ENCODE measurements at regions not wholly inside any gene's neighbourhood (a gene's known extent, or its start where the extent isn't known, plus 50 kb on each side); places are given as distances from the start of the nearest gene placed in this dataset.

GRCh38 chr5:8332666-8333445 is 463.9 kb downstream of the MTRR start:
- no peak for DNase-seq

DNA sequence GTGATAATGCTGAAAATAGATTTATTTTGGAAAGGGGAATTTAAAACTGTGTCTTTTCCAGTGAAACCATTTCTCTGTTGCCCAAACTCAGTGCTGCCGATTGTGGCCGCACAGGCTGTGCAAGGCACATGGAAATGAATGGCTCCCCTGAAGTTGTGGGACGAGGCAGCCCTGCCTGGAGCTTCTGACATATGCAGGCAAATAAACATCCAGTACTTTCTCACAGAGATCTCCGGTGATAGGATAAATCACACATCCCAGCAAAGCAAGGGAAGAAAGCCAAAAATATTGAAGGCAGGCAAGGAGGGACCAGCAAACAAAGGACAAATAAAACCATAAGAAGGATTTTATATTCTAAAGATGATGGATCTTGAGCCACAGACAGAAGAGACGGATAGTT is 464.5 kb downstream of the MTRR start:
- DNase-seq = no peak

- no peak for DNase-seq
Observed at GRCh38 chr5:8333977-8334376, 465.0 kb downstream of the MTRR start.

- DNase-seq = no peak
Observed at GRCh38 chr5:8340261-8340660, 471.3 kb downstream of the MTRR start.

GRCh38 chr5:8340739-8341344 is 471.9 kb downstream of the MTRR start:
- DNase-seq = no peak

GRCh38 chr5:8341406-8341805 is 472.5 kb downstream of the MTRR start:
- DNase-seq = no peak

GRCh38 chr5:8347984-8348383 is 479.0 kb downstream of the MTRR start:
- DNase-seq = no peak

GRCh38 chr5:8349855-8350254 is 480.9 kb downstream of the MTRR start:
- no peak for DNase-seq

- DNase-seq = no peak
Observed at GRCh38 chr5:8350644-8351339, 481.8 kb downstream of the MTRR start.

- no peak for DNase-seq
Observed at GRCh38 chr5:8355981-8356380, 487.0 kb downstream of the MTRR start.

DNA sequence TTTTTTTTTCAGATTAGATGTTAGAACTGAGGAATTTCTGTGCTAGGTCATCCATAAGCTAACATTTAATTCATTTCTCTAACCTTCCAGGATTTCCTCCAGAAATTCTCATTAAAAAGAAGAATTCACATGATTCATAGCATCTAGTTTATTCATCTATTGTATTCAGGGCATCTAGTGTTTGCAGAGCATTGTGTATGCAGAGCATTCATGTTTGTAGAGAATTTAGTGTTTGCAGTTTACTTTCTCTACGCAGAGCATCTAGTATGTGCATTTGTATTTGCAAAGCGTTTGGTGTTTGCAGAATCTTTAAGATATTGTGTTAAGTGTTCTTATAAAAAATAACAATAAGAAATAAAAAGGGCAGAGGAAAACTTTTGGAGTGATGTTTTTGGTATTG is 491.1 kb downstream of the MTRR start:
- DNase-seq = no peak

DNA sequence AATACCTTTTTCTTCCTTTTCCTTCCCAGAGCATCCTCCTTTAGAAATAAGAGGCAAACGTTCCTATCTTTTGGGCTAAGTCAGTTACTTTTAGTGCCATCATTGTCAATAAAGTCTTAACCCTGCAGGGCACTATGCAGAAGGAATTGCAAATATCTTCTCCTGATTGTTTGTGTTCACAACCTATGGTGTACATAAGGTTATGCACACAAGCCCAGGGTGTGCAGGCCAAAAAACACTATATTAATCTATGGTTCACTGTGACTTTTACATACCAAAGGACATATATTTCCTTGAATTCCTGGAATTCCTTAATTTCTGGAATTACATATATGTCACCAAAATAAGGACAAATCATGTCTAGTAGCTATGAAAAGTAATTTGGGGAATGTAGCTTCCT is 493.5 kb downstream of the MTRR start:
- DNase-seq = no peak

DNA sequence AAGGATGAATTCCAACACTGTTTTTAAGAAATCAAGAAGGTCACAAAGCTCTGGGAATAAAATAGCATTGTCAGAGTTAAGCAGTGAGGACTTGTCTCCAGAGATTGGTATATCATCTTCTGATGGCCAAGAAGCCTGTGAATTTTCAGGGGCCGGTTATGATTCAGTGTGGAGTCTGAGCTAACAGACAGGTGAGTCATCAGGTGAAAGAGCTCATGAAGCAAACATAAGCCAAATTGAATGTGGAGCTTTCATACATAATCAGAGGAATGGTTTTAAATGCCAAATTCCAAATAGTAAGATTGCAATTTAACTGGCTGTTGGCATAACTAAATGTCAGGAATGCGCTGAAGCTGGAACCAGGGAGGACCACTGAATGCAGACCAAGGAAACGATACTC is 494.2 kb downstream of the MTRR start:
- DNase-seq = no peak

DNA sequence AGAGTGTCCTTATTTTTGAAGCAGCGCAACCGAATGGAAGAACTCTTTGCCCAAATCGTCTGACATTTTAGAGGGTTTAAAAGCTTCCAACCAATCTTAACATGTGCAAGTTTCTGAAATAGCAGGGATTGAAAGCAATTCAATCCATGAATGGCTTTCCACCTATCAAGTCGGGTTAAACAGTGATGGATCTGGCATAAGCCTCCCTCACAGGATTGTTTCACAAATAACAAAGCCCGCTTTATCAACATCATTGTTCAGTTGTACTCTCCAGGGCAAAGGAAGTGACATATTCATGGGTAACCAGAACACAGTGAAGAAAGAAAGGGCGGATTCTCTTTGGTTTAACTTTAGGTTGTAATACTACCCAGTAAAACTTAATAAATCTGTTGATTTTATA is 497.3 kb downstream of the MTRR start:
- no peak for DNase-seq

DNA sequence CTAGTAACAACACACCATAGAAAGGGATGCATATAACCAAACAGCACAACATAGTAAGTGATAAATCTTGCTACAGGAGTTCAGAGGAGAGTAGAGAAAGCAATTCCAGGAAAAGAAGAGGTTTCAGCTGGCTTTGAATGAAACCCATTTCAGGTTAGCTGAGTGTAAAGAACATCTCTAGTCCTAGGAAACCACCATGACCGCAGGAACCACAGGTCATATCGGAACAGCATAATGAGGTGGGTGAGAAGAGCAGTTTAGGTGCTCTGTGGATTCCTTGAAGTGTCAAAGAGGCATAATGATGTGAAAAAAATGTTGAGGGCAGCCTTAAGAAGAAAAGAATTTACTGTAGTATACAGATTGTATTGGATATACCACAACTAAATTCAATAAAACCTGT is 507.5 kb downstream of the MTRR start:
- DNase-seq = no peak

DNA sequence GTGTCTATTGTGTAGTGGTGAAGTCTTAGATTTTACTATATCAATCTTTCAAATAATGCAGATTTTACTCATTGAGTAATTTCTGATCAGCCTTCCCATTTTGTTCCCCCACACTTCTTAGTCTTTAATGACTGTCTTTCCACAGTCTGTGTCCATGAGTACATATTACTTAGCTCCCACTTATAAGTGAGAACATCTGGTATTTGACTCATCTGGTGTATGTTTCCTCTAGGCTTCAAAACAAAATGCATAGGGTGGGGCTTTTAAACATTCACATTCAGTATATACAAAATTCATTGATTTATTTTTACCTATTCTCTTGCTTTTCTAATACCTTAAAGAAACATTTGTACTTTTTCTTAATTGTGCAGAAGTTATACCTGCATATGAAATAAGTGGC is 513.0 kb downstream of the MTRR start:
- DNase-seq = no peak

DNA sequence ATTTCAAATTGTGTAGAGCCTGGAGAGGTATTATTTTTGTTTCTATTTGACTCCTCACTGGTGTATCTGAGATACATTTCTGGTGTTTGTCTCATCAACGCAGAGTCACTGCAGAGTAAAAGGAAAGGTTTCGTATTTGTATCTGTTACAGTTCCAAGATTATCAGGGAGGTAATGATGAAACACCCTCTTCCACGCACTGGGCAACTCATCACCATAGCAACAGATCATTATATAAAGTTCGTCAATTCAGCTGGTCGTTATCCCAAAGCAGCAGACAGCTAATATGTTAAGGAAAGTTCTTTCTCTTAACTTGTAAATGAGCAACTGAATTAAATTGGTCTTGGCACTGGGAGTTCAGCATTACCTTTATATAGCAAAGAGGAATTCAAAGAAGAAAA is 513.5 kb downstream of the MTRR start:
- no peak for DNase-seq

DNA sequence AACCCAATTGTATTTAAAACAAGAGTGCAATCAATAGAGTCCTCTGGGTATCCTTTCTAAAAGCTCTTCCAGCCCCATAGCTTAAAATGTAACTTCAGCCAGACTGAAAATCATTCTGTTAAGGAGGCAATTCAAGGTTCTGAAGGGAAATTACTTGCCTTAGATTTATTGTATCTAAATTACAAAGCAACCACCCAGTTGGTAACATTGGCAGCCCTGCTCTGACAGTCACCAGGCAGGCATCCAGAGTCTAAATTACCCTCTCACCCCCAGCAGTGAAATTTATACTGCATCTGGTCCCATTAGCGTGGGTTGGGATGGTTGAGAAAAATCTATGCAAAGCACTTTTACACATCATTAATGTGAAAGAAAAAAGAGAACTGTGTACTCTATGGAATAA is 514.7 kb downstream of the MTRR start:
- DNase-seq = no peak

DNA sequence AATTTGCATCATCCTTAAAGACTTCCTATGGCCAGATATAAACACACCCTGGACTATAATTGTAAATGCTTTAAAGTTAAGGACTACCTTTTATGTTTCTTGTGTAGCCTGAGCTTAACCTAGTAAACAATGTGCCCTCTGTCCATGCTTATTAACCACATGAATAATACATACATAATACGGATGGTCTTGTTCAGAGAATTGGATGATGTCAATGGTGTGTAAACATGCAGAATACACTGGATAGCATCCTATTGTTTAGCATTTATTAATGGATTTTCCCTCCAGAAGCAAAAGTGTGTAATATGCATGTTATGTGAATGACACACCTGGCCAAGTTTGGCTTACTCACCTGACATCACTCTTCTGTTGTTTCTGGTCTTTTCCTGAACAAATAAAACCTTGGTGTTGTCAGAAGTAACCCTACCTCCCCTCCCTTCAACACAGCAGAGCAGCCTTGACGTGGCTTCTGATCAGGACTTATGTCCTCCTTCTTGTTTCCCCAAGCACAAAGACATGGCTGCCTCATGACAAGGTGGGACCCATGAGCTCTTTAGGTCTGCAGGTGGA is 517.9 kb downstream of the MTRR start:
- DNase-seq = no peak

DNA sequence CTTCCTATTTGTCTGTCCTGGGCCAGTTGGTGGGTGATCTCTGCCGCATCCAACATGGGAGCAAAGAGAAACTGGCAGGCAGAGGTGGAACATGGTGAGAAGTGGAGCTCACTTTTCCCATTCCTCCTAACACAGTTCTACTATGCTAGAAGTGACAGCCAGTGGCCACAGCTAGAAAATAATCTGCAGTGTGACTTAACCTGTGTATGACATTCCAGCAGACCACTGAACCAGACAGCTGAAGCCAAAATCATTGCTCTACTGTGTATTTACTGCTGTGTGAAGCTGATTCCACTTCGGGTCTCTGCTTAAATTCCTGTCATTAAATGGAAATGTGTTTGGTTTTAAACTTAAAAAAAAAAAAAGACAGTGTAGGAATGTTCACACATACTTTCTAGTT is 523.0 kb downstream of the MTRR start:
- no peak for DNase-seq

DNA sequence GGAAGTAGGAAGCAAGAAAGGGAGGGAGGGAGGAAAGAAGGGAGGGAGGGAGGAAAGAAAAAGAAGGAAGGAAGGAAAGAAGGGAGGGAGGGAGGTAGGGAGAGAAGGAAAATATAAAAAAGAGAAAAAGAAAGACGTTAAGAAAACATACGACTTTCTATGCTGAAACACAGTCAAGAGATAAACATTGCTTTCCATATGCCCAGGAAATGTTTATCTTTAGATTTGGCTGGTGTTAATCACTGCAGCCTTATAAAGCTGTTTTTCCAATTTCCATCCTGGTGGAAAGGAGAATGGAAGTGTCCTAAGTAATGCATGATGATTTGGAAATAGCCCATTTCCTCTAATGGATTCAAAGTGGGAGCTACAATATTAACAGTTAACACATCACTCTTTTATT is 524.3 kb downstream of the MTRR start:
- DNase-seq = no peak

GRCh38 chr5:8394965-8395364 is 526.0 kb downstream of the MTRR start:
- no peak for DNase-seq

- no peak for DNase-seq
Observed at GRCh38 chr5:8396246-8396645, 527.3 kb downstream of the MTRR start.

- DNase-seq = no peak
Observed at GRCh38 chr5:8396756-8397155, 527.8 kb downstream of the MTRR start.

All from activated CD4-positive, alpha-beta T cell treated with anti-CD3 and anti-CD28 coated beads, Interleukin-2, amount 50 U/mL, for 1 hour (primary cell).